Urinary bladder (tissue), 3 donors: ENCODE measurements at regions not wholly inside any gene's neighbourhood (a gene's known extent, or its start where the extent isn't known, plus 50 kb on each side); places are given as distances from the start of the nearest gene placed in this dataset.
"Not testable (repeated sequence)": the region's sequence is repeated elsewhere in the genome, so short reads cannot be mapped to it uniquely, and the experiment has no call there.

ENCODE experiments used
- DNase-seq: peaks from one replicate; pipeline ENCODE4 v3.0.0-alpha.2; 2015; ENCODE audit errors: extremely low spot score
- H3K27ac ChIP-seq: one replicate; pipeline ENCODE4 v1.5.1; 2013; ENCODE audit warnings: low read depth, mild to moderate bottlenecking, moderate library complexity
- H3K36me3 ChIP-seq: one replicate; pipeline ENCODE4 v1.6.1; 2013; ENCODE audit warnings: mild to moderate bottlenecking, moderate library complexity; ENCODE audit not compliant: insufficient read depth
- H3K4me1 ChIP-seq: one replicate; pipeline ENCODE4 v1.6.1; 2013; ENCODE audit warnings: mild to moderate bottlenecking, moderate library complexity; ENCODE audit not compliant: insufficient read depth
- H3K4me3 ChIP-seq: one replicate; pipeline ENCODE4 v1.5.1; 2013; ENCODE audit warnings: low read depth, low read length
- WGBS: extraction: QIAGEN DNeasy Blood & Tissue Kit; methylation state at CpG from one replicate; pipeline ENCODE4 v1.1.7; 2013; 5-methylcytosine and 5-hydroxymethylcytosine counted together
- donor health status: healthy with polysubstance abuse.
- donor health status: healthy.

DNA sequence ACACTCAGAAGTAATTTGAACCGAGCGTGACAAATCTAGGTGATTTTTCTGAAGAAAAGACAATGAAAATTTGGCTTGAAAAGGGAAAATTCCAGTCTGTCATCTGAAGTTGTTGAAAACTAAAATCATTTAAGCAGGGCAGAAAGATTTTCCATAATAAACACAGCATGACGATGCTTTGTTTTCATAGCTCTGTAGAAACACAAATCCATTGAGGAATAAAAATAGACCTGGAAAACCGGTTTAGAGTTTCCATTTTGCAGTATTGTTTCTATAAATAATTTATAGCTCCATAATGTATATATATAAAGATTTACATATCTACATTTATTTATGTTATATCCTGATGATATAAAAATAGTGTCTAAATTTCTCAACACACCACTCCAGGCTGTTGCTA lies 1918.5 kb upstream of the FLRT2 start:
- H3K27ac ChIP-seq = no peak overlapping the region
- no peak overlapping the region for H3K4me3 ChIP-seq
- WGBS = 42% methylated on average over 4 of the region's 4 CpGs
- H3K4me1 ChIP-seq = no peaks in the 10 kb centered on the region
- no peaks in the 10 kb centered on the region for H3K36me3 ChIP-seq
- DNase-seq = no peak

DNA sequence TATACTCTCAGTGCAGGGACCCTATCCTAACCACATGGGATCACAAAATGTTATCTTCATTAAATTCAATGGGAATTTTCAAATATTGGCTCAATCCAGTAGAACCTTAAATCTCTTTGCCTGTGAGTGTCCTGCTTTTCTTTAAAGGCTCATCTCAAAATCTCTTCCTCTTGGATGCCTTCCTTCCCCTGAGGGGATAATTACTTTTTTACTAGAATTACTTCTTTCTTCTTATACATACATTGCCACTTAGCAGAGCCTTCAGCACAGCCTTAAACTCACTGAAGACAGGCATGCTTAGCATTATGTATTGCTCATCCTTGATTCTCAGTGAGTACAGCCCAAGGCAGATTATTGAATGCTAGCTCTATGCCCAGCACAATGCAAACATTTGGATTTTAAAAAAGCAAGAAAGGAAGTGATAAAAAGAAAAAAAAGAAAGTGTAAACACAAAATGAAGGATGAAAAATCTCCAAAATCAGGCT lies 1918.0 kb upstream of the FLRT2 start:
- no peak for DNase-seq
- Histone ChIP-seq H3K4me3 (no peak overlapping the region), H3K27ac (no peak overlapping the region), H3K36me3 (no peaks in the 10 kb centered on the region), H3K4me1 (no peaks in the 10 kb centered on the region)

DNA sequence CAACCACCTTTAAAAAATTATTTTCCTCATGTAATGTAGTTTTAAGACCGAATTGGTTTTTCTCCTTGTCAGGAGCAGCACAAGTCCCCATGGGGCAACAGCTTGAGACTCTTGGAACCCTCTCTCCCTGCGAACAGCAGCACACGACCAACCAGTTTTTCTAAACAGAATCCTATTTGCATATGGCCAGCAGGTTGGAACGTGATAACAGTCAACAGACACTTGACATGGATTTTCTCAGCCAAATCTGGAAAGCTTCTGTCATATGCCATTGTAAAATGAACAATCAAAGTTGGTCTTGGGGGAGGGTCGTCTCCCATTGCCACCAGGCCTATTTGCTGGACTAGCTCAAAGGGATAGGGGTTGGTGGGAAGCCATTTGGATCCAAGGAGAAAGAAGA lies 1915.0 kb upstream of the FLRT2 start:
- no peaks in the 10 kb centered on the region for H3K4me1 ChIP-seq
- 83% methylated on average over 5 of the region's 5 CpGs for WGBS
- DNase-seq = no peak
- no peak overlapping the region for H3K4me3 ChIP-seq
- H3K27ac ChIP-seq = no peak overlapping the region
- no peaks in the 10 kb centered on the region for H3K36me3 ChIP-seq

DNA sequence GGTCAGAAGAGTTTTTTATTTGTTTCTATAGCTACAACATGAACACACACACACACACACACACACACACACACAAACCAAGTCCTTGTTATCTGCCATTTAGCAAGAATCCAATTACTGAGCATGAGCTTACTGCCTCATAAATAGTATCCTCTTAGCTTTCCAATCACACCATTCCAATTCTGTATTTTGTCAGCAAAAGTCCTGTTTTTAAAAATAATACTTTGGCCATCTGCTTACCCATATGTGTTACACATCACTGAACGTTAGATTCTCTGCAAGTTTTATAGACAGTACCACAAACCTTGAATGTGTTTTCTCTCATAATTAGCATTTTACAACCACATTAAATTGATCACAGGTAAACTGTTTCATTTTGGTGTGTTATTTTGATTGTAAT lies 1905.4 kb upstream of the FLRT2 start:
- Histone ChIP-seq H3K4me1 (no peaks in the 10 kb centered on the region), H3K36me3 (no peaks in the 10 kb centered on the region), H3K4me3 (no peak overlapping the region), H3K27ac (no peak overlapping the region)
- no peak for DNase-seq
- WGBS = 30% methylated on average over 1 of the region's 1 CpG

DNA sequence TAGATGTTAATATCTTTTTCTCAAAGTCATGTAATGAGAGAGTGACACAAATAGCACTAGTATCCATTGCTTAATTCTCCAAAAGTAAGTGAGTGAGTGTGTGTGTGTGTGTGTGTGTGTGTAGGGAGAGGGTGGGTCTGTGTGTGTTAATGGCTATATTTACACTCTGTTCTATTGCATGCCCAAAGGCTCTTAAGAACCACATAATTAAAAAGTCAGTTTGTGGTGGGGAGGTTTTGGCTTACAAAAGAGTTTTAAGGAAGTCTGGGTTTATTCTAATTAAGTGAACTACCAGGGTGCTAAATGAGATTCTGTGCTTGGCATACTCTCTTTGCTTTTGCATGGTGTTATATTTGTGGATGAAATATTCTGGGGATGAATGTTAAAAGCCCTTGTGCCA lies 1897.6 kb upstream of the FLRT2 start:
- H3K27ac ChIP-seq = no peak overlapping the region
- no peak overlapping the region for H3K4me3 ChIP-seq
- H3K4me1 ChIP-seq = no peaks in the 10 kb centered on the region
- DNase-seq = no peak
- H3K36me3 ChIP-seq = no peaks in the 10 kb centered on the region

DNA sequence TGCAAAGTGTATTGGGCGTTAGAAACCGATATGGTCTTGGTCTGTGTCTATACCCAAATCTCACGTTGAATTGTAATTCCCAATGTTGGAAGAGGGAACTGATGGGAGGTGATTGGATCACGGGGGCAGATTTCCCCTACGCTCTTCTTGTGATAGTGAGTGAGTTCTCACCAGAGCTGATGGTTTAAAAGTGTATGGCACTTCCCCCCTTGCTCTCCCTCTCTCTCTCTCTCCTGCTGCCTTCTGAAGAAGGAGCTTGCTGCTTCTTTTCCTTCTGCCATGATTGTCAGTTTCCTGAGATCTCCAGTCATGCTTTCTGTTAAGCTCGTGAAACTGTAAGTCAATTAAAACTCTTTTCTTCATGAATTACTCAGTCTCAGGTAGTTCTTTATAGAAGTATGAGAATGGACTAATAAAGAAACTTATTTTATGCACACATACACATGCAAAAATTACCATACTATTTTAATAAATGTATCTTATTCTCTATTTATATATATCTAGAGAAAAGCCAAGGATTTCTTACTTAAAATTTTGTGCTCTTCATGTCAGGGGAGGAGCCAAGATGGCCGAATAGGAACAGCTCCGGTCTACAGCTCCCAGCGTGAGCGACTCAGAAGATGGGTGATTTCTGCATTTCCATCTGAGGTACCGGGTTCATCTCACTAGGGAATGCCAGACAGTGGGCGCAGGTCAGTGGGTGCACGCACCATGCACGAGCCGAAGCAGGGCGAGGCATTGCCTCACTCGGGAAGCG lies 1891.0 kb upstream of the FLRT2 start:
- Histone ChIP-seq H3K36me3 (no peaks in the 10 kb centered on the region), H3K4me1 (no peaks in the 10 kb centered on the region), H3K4me3 (no peak overlapping the region), H3K27ac (no peak overlapping the region)
- no peak for DNase-seq
- 91% methylated on average over 18 of the region's 18 CpGs for WGBS

DNA sequence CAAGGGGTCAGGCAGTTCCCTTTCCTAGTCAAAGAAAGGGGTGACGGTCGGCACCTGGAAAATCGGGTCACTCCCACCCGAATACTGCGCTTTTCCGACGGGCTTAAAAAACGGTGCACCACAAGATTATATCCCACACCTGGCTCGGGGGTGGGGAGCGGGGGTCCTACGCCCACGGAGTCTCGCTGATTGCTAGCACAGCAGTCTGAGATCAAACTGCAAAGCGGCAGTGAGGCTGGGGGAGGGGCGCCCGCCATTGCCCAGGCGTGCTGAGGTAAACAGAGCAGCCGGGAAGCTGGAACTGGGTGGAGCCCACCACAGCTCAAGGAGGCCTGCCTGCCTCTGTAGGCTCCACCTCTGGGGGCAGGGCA lies 1890.5 kb upstream of the FLRT2 start:
- H3K4me3 ChIP-seq, DNase-seq, H3K4me1 ChIP-seq, H3K36me3 ChIP-seq, H3K27ac ChIP-seq: not testable (repeated sequence)
- WGBS = 93% methylated on average over 18 of the region's 18 CpGs

DNA sequence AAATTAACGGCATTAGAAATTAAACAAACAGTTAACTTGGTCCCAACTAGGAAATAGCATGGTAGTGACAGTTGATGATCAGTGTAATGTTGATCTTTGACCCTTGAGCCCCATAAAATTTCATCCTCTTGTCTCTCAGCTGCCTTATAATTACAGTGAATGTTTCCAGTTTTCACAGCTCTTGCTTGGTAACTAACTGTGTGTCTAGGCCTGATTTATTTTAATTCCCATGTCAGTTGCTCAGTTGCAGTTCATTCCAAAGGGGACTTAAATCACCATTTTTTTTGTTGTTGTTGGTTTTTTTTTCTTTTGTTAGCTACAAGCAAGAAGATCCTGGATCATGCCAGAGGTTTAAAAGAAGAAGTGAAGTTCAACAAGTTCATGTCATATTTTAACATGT lies 1883.7 kb upstream of the FLRT2 start:
- WGBS = 40% methylated on average over 1 of the region's 1 CpG
- H3K36me3 ChIP-seq = no peaks in the 10 kb centered on the region
- no peak overlapping the region for H3K27ac ChIP-seq
- H3K4me1 ChIP-seq = no peaks in the 10 kb centered on the region
- no peak overlapping the region for H3K4me3 ChIP-seq
- DNase-seq = no peak

DNA sequence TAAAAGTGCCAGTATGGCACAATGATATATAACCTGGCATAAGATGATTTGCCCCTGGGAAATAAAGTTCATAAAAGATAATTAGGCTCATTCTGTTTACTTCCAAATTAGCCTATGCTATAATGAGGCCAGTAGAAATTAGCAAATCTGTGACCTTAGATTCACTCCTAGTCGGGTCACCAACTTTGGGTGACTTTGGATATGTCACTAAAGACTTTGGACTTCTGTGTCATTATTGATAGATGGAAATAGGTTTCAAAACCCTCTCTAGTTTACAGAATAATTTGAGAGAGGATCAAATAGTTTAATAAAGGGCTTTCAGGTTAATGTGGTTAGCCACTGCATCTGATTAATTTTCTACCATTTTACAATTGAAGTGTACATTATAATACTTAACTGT lies 1869.3 kb upstream of the FLRT2 start:
- 92% methylated on average over 1 of the region's 1 CpG for WGBS

DNA sequence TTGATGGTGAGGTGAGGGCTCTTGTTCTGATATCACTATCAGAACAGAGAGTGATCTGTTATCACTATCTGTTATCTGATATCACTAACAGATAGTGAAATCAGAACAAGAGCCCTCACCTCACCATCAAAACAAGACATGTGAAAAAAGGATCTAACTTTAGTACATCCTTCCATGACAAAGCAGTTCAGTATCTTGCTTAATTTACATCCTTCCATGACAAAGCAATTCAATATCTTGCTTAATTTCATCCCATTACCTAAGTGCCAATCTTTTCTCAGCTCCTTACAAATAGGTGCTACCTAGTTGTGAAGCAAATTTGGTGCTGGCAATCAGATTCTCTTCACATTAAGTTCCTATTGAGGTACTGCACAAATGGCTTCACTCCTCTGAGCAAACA lies 1865.6 kb upstream of the FLRT2 start:
- no peak overlapping the region for H3K27ac ChIP-seq
- H3K36me3 ChIP-seq = no peaks in the 10 kb centered on the region
- H3K4me3 ChIP-seq = no peak overlapping the region
- H3K4me1 ChIP-seq = no peaks in the 10 kb centered on the region
- no peak for DNase-seq

More for the DNA sequence above, 1869.3 kb upstream of the FLRT2 start:
- Histone ChIP-seq H3K4me1 (no peaks in the 10 kb centered on the region), H3K27ac (no peak overlapping the region), H3K4me3 (no peak overlapping the region), H3K36me3 (no peaks in the 10 kb centered on the region)
- DNase-seq = no peak

DNA sequence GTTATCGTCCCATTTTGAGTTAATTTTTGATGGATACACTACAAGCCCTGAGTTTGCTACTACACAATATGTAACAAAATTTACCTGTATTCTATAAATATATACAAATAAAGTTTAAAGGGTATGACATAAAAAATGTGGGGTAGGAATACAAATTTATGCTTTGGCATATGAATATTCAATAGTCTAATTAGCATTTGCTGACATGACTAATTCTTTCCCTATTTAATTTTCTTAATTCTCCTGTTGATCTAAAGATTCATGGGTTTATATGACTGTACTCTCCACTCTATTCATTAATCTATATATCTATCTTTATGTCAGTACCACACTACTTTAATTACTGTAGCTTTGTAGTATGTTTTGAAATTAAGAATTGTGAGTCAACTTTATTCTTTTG lies 1840.7 kb upstream of the FLRT2 start:
- H3K27ac ChIP-seq = no peak overlapping the region
- H3K4me1 ChIP-seq = no peaks in the 10 kb centered on the region
- DNase-seq = no peak
- H3K36me3 ChIP-seq = no peaks in the 10 kb centered on the region
- 99% methylated on average over 1 of the region's 1 CpG for WGBS
- H3K4me3 ChIP-seq = no peak overlapping the region

DNA sequence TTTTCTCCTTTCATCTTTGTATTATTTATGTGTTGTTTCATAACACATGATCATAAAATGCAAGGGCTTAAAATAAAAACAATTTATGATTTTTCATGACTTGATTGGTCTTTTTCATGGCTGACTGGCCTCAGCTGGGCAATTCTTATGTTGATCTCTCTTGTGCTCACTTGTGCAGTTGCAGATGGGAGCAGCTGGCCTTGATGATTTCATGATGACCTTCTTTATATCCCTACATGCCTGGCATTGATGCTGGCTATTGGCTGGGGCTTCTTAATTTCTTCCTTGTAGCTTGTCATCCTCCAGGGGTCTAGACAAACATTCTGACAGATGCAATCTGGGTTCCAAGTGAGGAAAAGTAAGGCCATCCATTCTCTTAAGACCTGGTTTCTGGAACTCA lies 1832.8 kb upstream of the FLRT2 start:
- no peak for DNase-seq
- Histone ChIP-seq H3K36me3 (no peaks in the 10 kb centered on the region), H3K4me1 (no peaks in the 10 kb centered on the region), H3K4me3 (no peak overlapping the region), H3K27ac (no peak overlapping the region)

DNA sequence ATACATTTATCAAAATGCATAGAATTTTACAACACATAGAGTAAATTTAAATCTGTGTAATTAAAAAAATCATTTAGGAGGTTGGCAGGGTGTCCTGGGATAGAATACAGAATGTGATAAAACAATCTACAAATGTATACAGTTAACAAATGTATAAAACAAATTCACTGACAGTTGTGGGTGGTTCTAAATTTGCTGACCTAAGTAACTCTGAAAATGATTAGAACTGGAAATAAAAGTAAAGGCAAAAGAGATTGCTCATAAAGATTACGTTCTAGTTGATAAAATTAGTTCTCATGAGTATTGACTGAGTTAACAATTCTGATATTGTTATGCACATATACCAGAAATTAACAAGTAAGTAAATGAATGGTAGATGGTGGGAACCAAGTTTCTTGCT lies 1827.3 kb upstream of the FLRT2 start:
- WGBS = 82% methylated on average over 1 of the region's 1 CpG

DNA sequence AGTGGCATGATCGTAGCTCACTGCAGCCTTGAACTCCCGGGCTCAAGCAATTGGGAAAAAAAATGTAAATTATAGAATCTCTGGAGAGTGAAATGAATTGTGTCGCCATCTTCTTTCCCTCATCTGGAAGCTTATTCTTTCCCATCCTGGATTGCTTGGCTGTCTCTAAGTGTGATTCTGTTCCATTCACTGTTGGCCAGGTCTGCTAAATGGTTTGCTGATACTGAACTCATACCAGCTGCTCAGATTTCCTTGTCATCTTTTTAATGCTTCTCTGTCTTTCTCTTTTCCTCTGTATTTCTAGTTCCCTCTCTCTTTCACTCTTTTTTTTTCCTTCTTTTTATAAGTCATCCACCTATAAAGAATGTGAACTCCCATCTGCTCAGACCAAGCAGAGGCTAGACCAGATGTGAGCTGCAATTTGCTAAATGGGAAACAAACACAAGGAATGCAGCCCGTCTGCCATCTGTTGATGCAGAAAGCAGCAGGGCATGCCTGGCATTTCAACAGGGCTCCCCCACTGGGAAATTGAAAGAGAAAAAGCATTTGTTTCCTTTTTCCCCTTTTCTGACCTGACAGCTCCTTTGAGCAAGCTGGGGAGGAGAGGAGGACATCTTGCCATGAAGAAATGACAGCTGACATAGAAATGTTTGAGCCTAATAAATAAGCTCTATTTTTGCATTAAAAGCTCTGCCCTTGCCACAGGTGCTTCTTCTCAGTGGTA lies 1823.6 kb upstream of the FLRT2 start:
- Histone ChIP-seq H3K27ac (no peak overlapping the region), H3K36me3 (no peaks in the 10 kb centered on the region), H3K4me1 (no peaks in the 10 kb centered on the region), H3K4me3 (no peak overlapping the region)
- DNase-seq = no peak
- WGBS = 88% methylated on average over 4 of the region's 4 CpGs

More for the DNA sequence above, 1827.3 kb upstream of the FLRT2 start:
- DNase-seq = no peak
- H3K27ac ChIP-seq = no peak overlapping the region
- no peaks in the 10 kb centered on the region for H3K4me1 ChIP-seq
- no peak overlapping the region for H3K4me3 ChIP-seq
- no peaks in the 10 kb centered on the region for H3K36me3 ChIP-seq
